Mononuclear cell (primary cell): ENCODE measurements at regions not wholly inside any gene's neighbourhood (a gene's known extent, or its start where the extent isn't known, plus 50 kb on each side); places are given as distances from the start of the nearest gene placed in this dataset.

Experiments used
- H3K27me3 ChIP-seq: 2 replicates; pipeline ENCODE4 v1.6.0; 2011; ENCODE audit warnings: low read length, control low read depth; ENCODE audit not compliant: insufficient read depth
- H3K4me1 ChIP-seq: 2 replicates; pipeline ENCODE4 v1.5.1; 2011; ENCODE audit warnings: mild to moderate bottlenecking, low read length, control low read depth; ENCODE audit not compliant: insufficient read depth
- H3K4me3 ChIP-seq: 2 replicates; pipeline ENCODE4 v1.5.1; 2011; ENCODE audit warnings: mild to moderate bottlenecking, low read length, moderate library complexity
- H3K9me3 ChIP-seq: 2 replicates; pipeline ENCODE4 v1.5.1; 2011; ENCODE audit warnings: low read depth, mild to moderate bottlenecking, control low read depth, low read length

GRCh38 chrX:13518126-13518525 is 51.3 kb upstream of the EGFL6 start:
- Histone ChIP-seq H3K4me1 (no peaks in the 10 kb centered on the region), H3K9me3 (no peaks in the 10 kb centered on the region), H3K27me3 (no peaks in the 10 kb centered on the region), H3K4me3 (no peak overlapping the region)

- Histone ChIP-seq H3K4me1 (no peaks in the 10 kb centered on the region), H3K9me3 (no peaks in the 10 kb centered on the region)
Measured at GRCh38 chrX:13515211-13515930, 54.0 kb upstream of the EGFL6 start.

DNA sequence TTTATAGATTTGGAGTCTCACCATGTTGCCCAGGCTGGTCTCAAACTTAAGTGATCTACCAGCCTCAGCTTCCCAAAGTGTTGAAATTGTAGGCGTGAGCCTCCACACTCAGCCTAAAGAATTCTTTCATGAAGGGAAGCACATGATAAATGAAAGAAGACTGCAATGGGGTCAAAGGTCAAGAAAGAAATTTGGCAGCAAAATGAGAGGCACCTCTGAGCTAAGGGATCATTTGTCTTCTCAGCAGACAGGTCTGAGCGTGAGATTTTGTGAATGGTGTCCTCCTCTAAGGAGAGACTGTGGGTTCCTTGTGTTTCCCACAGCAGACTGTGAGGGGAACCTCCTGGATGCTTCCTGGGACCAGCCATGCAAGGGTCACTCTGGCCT is 57.5 kb upstream of the EGFL6 start:
- Histone ChIP-seq H3K9me3 (no peaks in the 10 kb centered on the region), H3K4me1 (no peaks in the 10 kb centered on the region), H3K4me3 (no peak overlapping the region), H3K27me3 (no peaks in the 10 kb centered on the region)

More at GRCh38 chrX:13515211-13515930, 54.0 kb upstream of the EGFL6 start:
- Histone ChIP-seq H3K4me3 (no peak overlapping the region), H3K27me3 (no peaks in the 10 kb centered on the region)

DNA sequence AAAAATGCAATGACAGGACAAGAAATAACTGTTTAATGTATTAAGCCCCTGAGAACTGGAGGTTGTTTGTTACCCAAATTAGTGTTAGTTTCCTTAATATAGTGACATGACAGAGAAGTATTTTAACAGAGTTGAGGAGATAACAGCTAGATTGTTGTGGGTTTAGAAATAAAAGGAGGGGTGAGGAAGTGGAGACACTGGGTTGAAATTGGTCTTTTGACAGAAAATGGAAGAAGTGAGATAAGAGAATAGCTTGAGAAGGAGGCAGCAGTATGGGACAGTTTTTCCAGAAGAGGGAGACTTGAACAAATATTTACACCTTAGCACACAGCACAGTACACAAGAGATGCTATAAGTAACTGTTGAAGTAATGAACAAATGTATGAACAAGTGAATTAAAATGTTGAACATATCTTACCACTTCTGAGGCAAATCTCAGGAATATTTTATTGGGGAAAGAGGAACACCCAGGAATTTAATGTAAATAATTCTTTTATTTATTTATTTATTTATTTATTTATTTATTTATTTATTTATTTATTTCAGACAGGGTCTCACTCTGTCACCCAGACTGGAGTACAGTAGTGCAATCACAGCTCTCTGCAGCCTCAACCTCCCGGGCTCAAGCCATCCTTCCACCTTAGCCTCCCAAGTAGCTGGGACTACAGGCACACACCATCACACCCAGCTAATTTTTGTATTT is 58.0 kb upstream of the EGFL6 start:
- H3K27me3 ChIP-seq = no peaks in the 10 kb centered on the region
- peaks cover 1% of the 10 kb centered on the region for H3K4me1 ChIP-seq
- H3K9me3 ChIP-seq = no peaks in the 10 kb centered on the region
- H3K4me3 ChIP-seq = no peak overlapping the region

DNA sequence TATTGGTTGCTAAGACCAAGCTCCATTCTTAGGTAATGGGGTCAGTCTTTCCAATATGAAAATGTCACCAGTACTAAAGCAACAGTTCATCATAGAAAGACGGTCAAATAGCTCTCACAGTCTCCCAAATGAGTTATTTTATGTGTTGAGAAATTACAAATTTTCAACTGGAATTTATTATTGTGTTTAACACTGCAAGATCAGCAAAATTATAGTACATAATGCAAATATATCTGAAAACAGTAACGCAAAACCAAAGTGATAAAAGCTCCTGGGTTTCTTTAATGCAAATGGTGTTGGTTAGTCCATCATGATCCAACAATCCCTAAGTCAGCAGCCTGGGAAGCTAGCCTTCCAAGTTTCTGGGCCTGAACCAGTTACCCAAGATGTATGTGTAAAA is 61.5 kb upstream of the EGFL6 start:
- peaks cover 7% of the 10 kb centered on the region for H3K4me1 ChIP-seq
- no peaks in the 10 kb centered on the region for H3K27me3 ChIP-seq
- H3K4me3 ChIP-seq = no peak overlapping the region
- H3K9me3 ChIP-seq = no peaks in the 10 kb centered on the region

GRCh38 chrX:13506574-13506973 is 62.8 kb upstream of the EGFL6 start:
- no peaks in the 10 kb centered on the region for H3K27me3 ChIP-seq
- H3K9me3 ChIP-seq = no peaks in the 10 kb centered on the region
- H3K4me3 ChIP-seq = no peak overlapping the region
- H3K4me1 ChIP-seq = peaks cover 7% of the 10 kb centered on the region

DNA sequence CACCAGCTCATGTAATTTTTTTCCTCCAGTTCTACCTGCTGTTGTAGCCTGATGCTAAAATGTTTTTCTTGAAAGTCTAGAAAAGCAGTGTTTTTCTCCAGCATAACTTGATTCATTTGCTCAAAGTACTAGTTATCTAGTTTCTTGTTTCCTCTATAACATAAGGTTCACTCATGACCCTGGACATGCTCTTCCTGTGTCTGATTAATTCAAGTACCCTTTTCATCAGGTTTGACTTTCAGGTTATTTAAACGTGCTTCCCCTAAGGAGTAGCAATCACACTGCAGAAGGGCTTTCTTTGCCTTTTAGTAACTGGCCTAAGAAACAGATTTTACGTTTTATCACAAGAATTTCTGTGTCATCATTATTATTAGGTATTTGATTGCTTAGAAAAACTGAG is 66.8 kb upstream of the EGFL6 start:
- H3K9me3 ChIP-seq = no peaks in the 10 kb centered on the region
- H3K27me3 ChIP-seq = no peaks in the 10 kb centered on the region
- H3K4me3 ChIP-seq = no peak overlapping the region
- peaks cover 7% of the 10 kb centered on the region for H3K4me1 ChIP-seq

- Histone ChIP-seq H3K4me3 (no peak overlapping the region), H3K9me3 (no peaks in the 10 kb centered on the region), H3K4me1 (no peaks in the 10 kb centered on the region), H3K27me3 (no peaks in the 10 kb centered on the region)
Measured at GRCh38 chrX:13499736-13500135, 69.7 kb upstream of the EGFL6 start.

- no peaks in the 10 kb centered on the region for H3K27me3 ChIP-seq
- no peak overlapping the region for H3K4me3 ChIP-seq
- peaks cover 10% of the 10 kb centered on the region for H3K4me1 ChIP-seq
- H3K9me3 ChIP-seq = no peaks in the 10 kb centered on the region
Measured at GRCh38 chrX:13498238-13498637, 71.2 kb upstream of the EGFL6 start.

DNA sequence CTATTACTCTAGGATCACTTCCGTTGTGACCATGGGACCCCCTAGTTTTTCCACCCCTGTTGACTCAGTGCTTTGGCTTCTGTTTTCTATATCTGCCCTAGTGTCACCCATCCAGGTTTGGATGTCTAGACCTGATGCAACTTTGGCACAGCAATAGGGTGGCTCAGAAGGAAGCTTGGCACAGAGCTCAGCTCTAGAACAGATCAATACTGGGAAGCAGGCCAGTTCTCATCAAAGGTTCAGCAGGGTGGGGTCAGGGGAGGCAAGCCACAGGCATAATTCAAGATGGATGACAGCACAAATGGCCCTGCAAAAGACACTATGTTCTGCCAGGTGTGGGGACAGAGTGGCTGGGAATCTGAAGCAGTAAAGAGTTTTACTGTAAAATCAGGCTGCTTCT is 74.2 kb upstream of the EGFL6 start:
- no peaks in the 10 kb centered on the region for H3K9me3 ChIP-seq

DNA sequence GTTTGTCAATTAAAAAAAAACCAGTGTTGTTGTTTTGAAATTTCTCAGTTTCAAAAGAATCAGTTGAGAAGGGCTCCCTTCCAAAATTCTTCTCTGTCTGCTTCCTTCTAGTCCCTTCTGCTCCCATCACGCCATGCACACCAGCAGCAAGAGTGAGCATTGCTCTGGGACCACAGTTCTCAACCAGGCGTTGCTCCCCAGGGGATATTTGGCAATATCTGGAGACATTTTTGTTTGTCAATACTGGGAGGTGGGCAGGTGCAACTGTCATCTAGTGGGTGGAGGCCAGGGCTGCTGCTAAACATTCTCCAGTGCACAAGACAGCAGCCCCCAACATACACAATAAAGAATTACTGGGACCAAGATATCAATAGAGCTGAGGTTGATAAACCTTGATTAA is 74.8 kb upstream of the EGFL6 start:
- H3K9me3 ChIP-seq = no peaks in the 10 kb centered on the region
- H3K4me1 ChIP-seq = peaks cover 33% of the 10 kb centered on the region
- no peaks in the 10 kb centered on the region for H3K27me3 ChIP-seq
- no peak overlapping the region for H3K4me3 ChIP-seq

More for the DNA sequence above, 74.2 kb upstream of the EGFL6 start:
- Histone ChIP-seq H3K4me1 (peaks cover 28% of the 10 kb centered on the region), H3K27me3 (no peaks in the 10 kb centered on the region), H3K4me3 (no peak overlapping the region)

DNA sequence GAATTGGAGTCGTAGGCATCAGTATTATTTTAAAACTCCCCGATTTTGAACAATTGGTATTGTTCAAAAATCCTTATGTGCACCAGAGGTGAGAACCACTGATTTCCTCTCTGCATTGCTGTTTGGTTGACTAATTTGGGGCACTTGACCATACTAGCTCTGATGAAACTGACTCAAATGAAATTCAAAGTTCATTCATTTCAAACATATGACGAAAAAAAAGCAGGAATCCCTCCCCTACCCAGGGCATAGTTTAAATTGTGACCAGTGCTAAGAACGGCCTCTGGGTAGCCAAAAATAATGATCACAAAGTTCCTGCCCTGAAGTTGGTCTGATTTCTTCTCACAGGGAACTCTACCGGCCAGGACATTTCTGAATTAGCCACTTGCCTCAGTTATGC is 75.7 kb upstream of the EGFL6 start:
- Histone ChIP-seq H3K4me1 (peaks cover 36% of the 10 kb centered on the region), H3K4me3 (no peak overlapping the region), H3K9me3 (no peaks in the 10 kb centered on the region), H3K27me3 (no peaks in the 10 kb centered on the region)

DNA sequence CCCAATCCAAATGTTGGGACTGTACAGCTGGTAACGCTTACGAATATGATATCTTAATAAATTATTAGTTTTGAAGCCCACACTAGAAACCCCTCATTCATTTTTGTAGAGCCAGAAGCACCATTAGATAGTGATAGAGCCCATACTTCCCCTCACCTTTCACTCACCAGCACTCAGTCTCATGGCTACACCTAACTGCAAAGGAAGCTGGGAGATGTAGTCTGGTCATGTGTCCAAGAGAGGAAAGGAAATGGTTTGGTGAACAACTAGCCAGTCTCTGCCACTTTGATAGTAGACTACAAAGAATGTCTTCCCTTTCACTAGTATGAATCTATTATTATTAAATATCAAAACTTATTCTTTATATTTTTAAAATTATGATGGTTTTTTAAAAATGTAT is 77.1 kb upstream of the EGFL6 start:
- Histone ChIP-seq H3K27me3 (no peaks in the 10 kb centered on the region), H3K4me1 (peaks cover 49% of the 10 kb centered on the region)

GRCh38 chrX:13491061-13491460 is 78.3 kb upstream of the EGFL6 start:
- H3K9me3 ChIP-seq = no peaks in the 10 kb centered on the region
- peaks cover 52% of the 10 kb centered on the region for H3K4me1 ChIP-seq
- H3K27me3 ChIP-seq = no peaks in the 10 kb centered on the region
- H3K4me3 ChIP-seq = no peak overlapping the region

More for the DNA sequence above, 77.1 kb upstream of the EGFL6 start:
- no peak overlapping the region for H3K4me3 ChIP-seq
- no peaks in the 10 kb centered on the region for H3K9me3 ChIP-seq

DNA sequence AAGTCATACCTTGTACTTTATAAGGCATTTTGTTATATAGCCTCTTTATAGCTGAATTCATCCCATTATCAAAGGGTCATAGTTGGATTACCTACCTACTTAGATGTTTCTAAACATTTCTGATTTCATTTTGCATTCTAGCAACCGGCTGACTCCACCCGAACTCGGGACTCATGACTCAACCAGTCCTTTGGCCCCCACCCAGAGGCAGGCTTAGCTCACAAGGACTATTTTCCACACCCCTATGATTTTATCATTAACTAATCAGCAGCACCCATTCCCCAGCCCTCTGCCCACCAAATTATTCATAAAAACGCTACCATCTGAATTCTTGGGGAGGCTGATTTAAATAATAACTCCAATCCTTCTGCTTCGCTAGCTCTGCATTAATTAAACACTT is 79.9 kb upstream of the EGFL6 start:
- Histone ChIP-seq H3K9me3 (no peaks in the 10 kb centered on the region), H3K4me3 (no peak overlapping the region), H3K27me3 (no peaks in the 10 kb centered on the region), H3K4me1 (peaks cover 54% of the 10 kb centered on the region)
